ENCODE measurements at regions not wholly inside any gene's neighbourhood (a gene's known extent, or its start where the extent isn't known, plus 50 kb on each side); places are given as distances from the start of the nearest gene placed in this dataset.

DNA sequence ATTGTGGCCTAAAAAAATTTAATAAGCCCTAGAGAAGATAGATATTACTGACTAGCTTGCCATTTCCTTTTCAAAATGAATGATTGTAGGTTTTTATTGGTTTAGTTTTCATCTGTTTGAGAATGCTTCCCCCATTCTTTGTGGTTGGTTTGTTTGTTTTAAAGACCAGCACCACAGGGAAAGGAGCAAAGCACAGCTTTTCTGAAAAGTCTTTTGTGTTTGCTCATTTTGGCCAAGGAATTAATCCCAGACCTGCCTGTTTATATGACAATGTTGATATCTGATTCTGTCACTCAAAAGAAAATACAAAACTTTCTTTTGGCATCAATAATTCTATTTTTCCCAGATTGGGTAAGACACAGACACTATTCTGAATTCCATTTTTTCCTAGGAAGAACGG, 312.5 kb upstream of the FLRT2 start:
- H3K9me3 ChIP-seq (ENCODE audit: control insufficient read depth in 2 of 3, low read length in 3 of 3), result no peaks in the 10 kb centered on the region
- intact Hi-C loops (cut with micrococcal nuclease), result no loop called here
- H3K27me3 ChIP-seq (ENCODE audit: control insufficient read depth in 2 of 2, insufficient read depth in 2 of 2, low read length in 2 of 2), result no peaks in the 10 kb centered on the region
- H3K4me1 Mint-ChIP-seq, result no peaks in the 10 kb centered on the region
- DNase-seq (no peak), ATAC-seq (no peak)
- no peaks in the 10 kb centered on the region for H3K36me3 ChIP-seq (ENCODE audit: control insufficient read depth in 2 of 3, insufficient read depth in 3 of 3, low read length in 3 of 3)
- ChIA-PET POLR2A (no interaction called here), CTCF (no interaction called here)
- peaks cover 0 to 20% (median 4%) of the 10 kb centered on the region in 11 donors for H3K9me3 Mint-ChIP-seq
- H3K36me3 Mint-ChIP-seq, result no peaks in the 10 kb centered on the region
- no peak overlapping the region for H3K4me3 Mint-ChIP-seq
- H3K27ac Mint-ChIP-seq, result no peak overlapping the region
- H3K4me1 ChIP-seq (ENCODE audit: control insufficient read depth in 2 of 2, insufficient read depth in 2 of 2, low read length in 2 of 2), result no peaks in the 10 kb centered on the region
- no peak overlapping the region for H3K4me3 ChIP-seq (ENCODE audit: low read length)
- H3K27me3 Mint-ChIP-seq, result no peaks in the 10 kb centered on the region
- H3K27ac ChIP-seq (ENCODE audit: low read depth, low read length), result no peak overlapping the region

- ChIA-PET CTCF (no interaction called here), POLR2A (no interaction called here)
- no peak overlapping the region for H3K27ac Mint-ChIP-seq
- no peak overlapping the region for H3K4me3 ChIP-seq (ENCODE audit: low read length)
- H3K27ac ChIP-seq (ENCODE audit: low read depth, low read length), result no peak overlapping the region
- no peaks in the 10 kb centered on the region for H3K36me3 Mint-ChIP-seq
- intact Hi-C loops (cut with micrococcal nuclease), result no loop called here
- ATAC-seq (no peak), DNase-seq (no peak)
- H3K36me3 ChIP-seq (ENCODE audit: control insufficient read depth in 2 of 3, insufficient read depth in 3 of 3, low read length in 3 of 3), result no peaks in the 10 kb centered on the region
- H3K27me3 Mint-ChIP-seq, result no peaks in the 10 kb centered on the region
- H3K4me3 Mint-ChIP-seq, result no peak overlapping the region
- no peaks in the 10 kb centered on the region for H3K4me1 ChIP-seq (ENCODE audit: control insufficient read depth in 2 of 2, insufficient read depth in 2 of 2, low read length in 2 of 2)
- no peaks in the 10 kb centered on the region for H3K27me3 ChIP-seq (ENCODE audit: control insufficient read depth in 2 of 2, insufficient read depth in 2 of 2, low read length in 2 of 2)
- no peaks in the 10 kb centered on the region for H3K9me3 ChIP-seq (ENCODE audit: control insufficient read depth in 2 of 3, low read length in 3 of 3)
- no peaks in the 10 kb centered on the region for H3K4me1 Mint-ChIP-seq
- peaks cover 0 to 13% (median 0%) of the 10 kb centered on the region in 11 donors for H3K9me3 Mint-ChIP-seq
Observed at GRCh38 chr14:85218982-85219381, 311.0 kb upstream of the FLRT2 start.

DNA sequence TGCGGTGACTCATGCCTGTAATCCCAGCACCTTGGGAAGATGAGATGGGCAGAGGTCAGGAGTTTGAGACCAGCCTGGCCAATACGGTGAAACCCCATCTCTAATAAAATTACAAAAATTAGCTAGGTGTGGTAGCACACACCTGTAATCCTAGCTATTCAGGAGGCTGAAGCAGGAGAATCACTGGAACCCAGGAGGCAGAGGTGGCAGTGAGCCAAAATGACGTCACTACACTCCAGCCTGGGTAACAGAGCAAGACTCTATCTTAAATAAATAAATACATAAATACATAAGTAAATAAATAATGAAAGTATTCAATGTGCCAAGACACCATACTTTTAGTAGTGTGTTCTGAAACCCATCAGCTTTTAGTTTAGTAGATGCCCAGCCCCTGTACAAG, 308.1 kb upstream of the FLRT2 start:
- Histone ChIP-seq H3K27me3 (ENCODE audit: control insufficient read depth in 2 of 2, insufficient read depth in 2 of 2, low read length in 2 of 2) (no peaks in the 10 kb centered on the region), H3K4me3 (ENCODE audit: low read length) (no peak overlapping the region), H3K4me1 (ENCODE audit: control insufficient read depth in 2 of 2, insufficient read depth in 2 of 2, low read length in 2 of 2) (no peaks in the 10 kb centered on the region), H3K27ac (ENCODE audit: low read depth, low read length) (no peak overlapping the region), H3K36me3 (ENCODE audit: control insufficient read depth in 2 of 3, insufficient read depth in 3 of 3, low read length in 3 of 3) (no peaks in the 10 kb centered on the region), H3K9me3 (ENCODE audit: control insufficient read depth in 2 of 3, low read length in 3 of 3) (no peaks in the 10 kb centered on the region)
- intact Hi-C loops (cut with micrococcal nuclease), result no loop called here
- DNase-seq (no peak), ATAC-seq (no peak)
- Mint-ChIP-seq H3K4me3 (no peak overlapping the region), H3K36me3 (no peaks in the 10 kb centered on the region), H3K9me3 (peaks cover 0 to 23% (median 5%) of the 10 kb centered on the region in 11 donors), H3K27me3 (no peaks in the 10 kb centered on the region), H3K27ac (no peak overlapping the region), H3K4me1 (no peaks in the 10 kb centered on the region)
- CTCF ChIA-PET, result no interaction called here
- POLR2A ChIA-PET, result no interaction called here

GRCh38 chr14:85222341-85222740, 307.6 kb upstream of the FLRT2 start:
- intact Hi-C loops (cut with micrococcal nuclease), result no loop called here
- POLR2A ChIA-PET, result no interaction called here
- CTCF ChIA-PET, result no interaction called here
- Mint-ChIP-seq H3K4me3 (no peak overlapping the region), H3K36me3 (no peaks in the 10 kb centered on the region), H3K9me3 (peaks cover 0 to 23% (median 8%) of the 10 kb centered on the region in 11 donors), H3K4me1 (no peaks in the 10 kb centered on the region), H3K27ac (no peak overlapping the region), H3K27me3 (no peaks in the 10 kb centered on the region)
- Histone ChIP-seq H3K27me3 (ENCODE audit: control insufficient read depth in 2 of 2, insufficient read depth in 2 of 2, low read length in 2 of 2) (no peaks in the 10 kb centered on the region), H3K4me1 (ENCODE audit: control insufficient read depth in 2 of 2, insufficient read depth in 2 of 2, low read length in 2 of 2) (no peaks in the 10 kb centered on the region), H3K36me3 (ENCODE audit: control insufficient read depth in 2 of 3, insufficient read depth in 3 of 3, low read length in 3 of 3) (no peaks in the 10 kb centered on the region), H3K27ac (ENCODE audit: low read depth, low read length) (no peak overlapping the region), H3K4me3 (ENCODE audit: low read length) (no peak overlapping the region), H3K9me3 (ENCODE audit: control insufficient read depth in 2 of 3, low read length in 3 of 3) (no peaks in the 10 kb centered on the region)
- DNase-seq (no peak), ATAC-seq (no peak)

- Histone ChIP-seq H3K27me3 (ENCODE audit: control insufficient read depth in 2 of 2, insufficient read depth in 2 of 2, low read length in 2 of 2) (no peaks in the 10 kb centered on the region), H3K4me3 (ENCODE audit: low read length) (no peak overlapping the region), H3K27ac (ENCODE audit: low read depth, low read length) (no peak overlapping the region), H3K9me3 (ENCODE audit: control insufficient read depth in 2 of 3, low read length in 3 of 3) (no peaks in the 10 kb centered on the region), H3K4me1 (ENCODE audit: control insufficient read depth in 2 of 2, insufficient read depth in 2 of 2, low read length in 2 of 2) (no peaks in the 10 kb centered on the region), H3K36me3 (ENCODE audit: control insufficient read depth in 2 of 3, insufficient read depth in 3 of 3, low read length in 3 of 3) (no peaks in the 10 kb centered on the region)
- H3K36me3 Mint-ChIP-seq, result no peaks in the 10 kb centered on the region
- H3K27me3 Mint-ChIP-seq, result no peaks in the 10 kb centered on the region
- intact Hi-C loops (cut with micrococcal nuclease), result no loop called here
- H3K27ac Mint-ChIP-seq, result no peak overlapping the region
- ChIA-PET POLR2A (no interaction called here), CTCF (no interaction called here)
- H3K4me3 Mint-ChIP-seq, result no peak overlapping the region
- H3K4me1 Mint-ChIP-seq, result no peaks in the 10 kb centered on the region
- peaks cover 0 to 23% (median 8%) of the 10 kb centered on the region in 11 donors for H3K9me3 Mint-ChIP-seq
- ATAC-seq, result no peak
- DNase-seq, result no peak
Observed at GRCh38 chr14:85223667-85224066, 306.3 kb upstream of the FLRT2 start.

GRCh38 chr14:85224241-85224640, 305.7 kb upstream of the FLRT2 start:
- Mint-ChIP-seq H3K4me1 (no peaks in the 10 kb centered on the region), H3K27me3 (no peaks in the 10 kb centered on the region), H3K9me3 (peaks cover 1 to 23% (median 11%) of the 10 kb centered on the region in 11 donors), H3K27ac (no peak overlapping the region), H3K36me3 (no peaks in the 10 kb centered on the region), H3K4me3 (no peak overlapping the region)
- no peak for DNase-seq
- Histone ChIP-seq H3K27me3 (ENCODE audit: control insufficient read depth in 2 of 2, insufficient read depth in 2 of 2, low read length in 2 of 2) (no peaks in the 10 kb centered on the region), H3K4me1 (ENCODE audit: control insufficient read depth in 2 of 2, insufficient read depth in 2 of 2, low read length in 2 of 2) (no peaks in the 10 kb centered on the region), H3K36me3 (ENCODE audit: control insufficient read depth in 2 of 3, insufficient read depth in 3 of 3, low read length in 3 of 3) (no peaks in the 10 kb centered on the region), H3K4me3 (ENCODE audit: low read length) (no peak overlapping the region), H3K27ac (ENCODE audit: low read depth, low read length) (no peak overlapping the region), H3K9me3 (ENCODE audit: control insufficient read depth in 2 of 3, low read length in 3 of 3) (no peaks in the 10 kb centered on the region)
- no peak for ATAC-seq
- CTCF ChIA-PET, result no interaction called here
- intact Hi-C loops (cut with micrococcal nuclease), result no loop called here
- POLR2A ChIA-PET, result no interaction called here

DNA sequence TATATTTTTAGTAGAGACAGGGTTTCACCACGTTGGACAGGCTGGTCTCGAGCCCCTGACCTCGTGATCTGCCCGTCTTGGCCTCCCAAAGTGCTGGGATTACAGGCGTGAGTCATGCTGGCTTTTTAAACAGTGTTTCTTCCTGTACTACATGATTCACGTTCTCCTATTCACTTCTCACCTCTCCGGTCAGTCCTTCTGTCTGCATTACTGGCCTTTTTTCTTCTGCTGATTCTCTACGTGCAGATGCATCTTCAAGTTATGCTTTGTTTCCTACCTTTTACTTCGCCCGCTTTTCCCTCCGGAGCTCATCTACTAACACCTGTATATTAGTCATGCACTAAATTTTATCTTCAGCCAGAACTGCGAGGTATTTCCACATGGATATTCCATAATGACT, 296.2 kb upstream of the FLRT2 start:
- no peak overlapping the region for H3K27ac Mint-ChIP-seq
- no peak overlapping the region for H3K4me3 ChIP-seq (ENCODE audit: low read length)
- H3K4me1 ChIP-seq (ENCODE audit: control insufficient read depth in 2 of 2, insufficient read depth in 2 of 2, low read length in 2 of 2), result no peaks in the 10 kb centered on the region
- no peaks in the 10 kb centered on the region for H3K36me3 ChIP-seq (ENCODE audit: control insufficient read depth in 2 of 3, insufficient read depth in 3 of 3, low read length in 3 of 3)
- H3K27me3 Mint-ChIP-seq, result no peaks in the 10 kb centered on the region
- H3K9me3 ChIP-seq (ENCODE audit: control insufficient read depth in 2 of 3, low read length in 3 of 3), result no peaks in the 10 kb centered on the region
- DNase-seq (no peak), ATAC-seq (no peak)
- CTCF ChIA-PET, result no interaction called here
- intact Hi-C loops (cut with micrococcal nuclease), result no loop called here
- H3K27me3 ChIP-seq (ENCODE audit: control insufficient read depth in 2 of 2, insufficient read depth in 2 of 2, low read length in 2 of 2), result no peaks in the 10 kb centered on the region
- peaks cover 1 to 24% (median 9%) of the 10 kb centered on the region in 11 donors for H3K9me3 Mint-ChIP-seq
- POLR2A ChIA-PET, result no interaction called here
- H3K36me3 Mint-ChIP-seq, result no peaks in the 10 kb centered on the region
- H3K27ac ChIP-seq (ENCODE audit: low read depth, low read length), result no peak overlapping the region
- no peak overlapping the region for H3K4me3 Mint-ChIP-seq
- H3K4me1 Mint-ChIP-seq, result no peaks in the 10 kb centered on the region

Measured in naive thymus-derived CD4-positive, alpha-beta T cell (primary cell).